ENCODE measurements at regions not wholly inside any gene's neighbourhood (a gene's known extent, or its start where the extent isn't known, plus 50 kb on each side); places are given as distances from the start of the nearest gene placed in this dataset.
A peak's percentile ranks its signal among the peaks of the same experiment; 100 is the strongest.
"Not testable (repeated sequence)": the region's sequence is repeated elsewhere in the genome, so short reads cannot be mapped to it uniquely, and the experiment has no call there.

- no peak for DNase-seq
Measured at GRCh38 chr10:10731366-10731765, 286.3 kb upstream of the CELF2 start.

DNA sequence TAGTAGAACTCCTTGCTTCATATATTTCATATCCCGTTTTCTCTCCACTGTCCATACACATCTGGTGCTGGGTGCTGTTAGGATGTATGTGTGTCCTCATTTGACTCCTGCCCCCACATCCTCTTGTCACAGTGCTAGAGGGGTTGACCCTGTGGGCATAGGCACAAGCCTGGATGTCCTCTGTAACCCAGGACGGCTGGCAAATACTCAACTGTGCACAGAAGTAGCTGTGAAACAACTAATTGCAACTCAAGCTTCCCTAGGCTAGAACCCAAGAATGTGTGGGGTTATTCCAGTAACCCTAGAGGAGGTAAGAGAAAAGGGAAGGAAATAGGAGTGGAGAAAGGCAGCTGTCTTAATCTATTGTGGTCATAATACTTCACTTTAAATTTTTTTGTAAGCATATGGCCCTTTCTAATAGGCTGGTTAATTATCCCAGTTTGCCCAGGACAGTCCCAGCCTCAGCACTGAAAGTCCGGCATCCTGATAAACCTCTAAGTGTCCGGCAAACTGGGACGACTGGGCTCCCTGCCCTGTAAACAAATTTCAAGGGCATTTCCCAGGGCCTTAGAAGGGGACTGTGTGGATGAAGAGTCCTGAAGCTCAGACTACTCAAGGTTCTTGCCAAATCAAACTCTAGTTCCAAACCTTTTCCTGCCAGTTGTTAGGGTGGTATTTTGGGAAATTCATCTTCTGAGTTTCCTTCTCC, 283.2 kb upstream of the CELF2 start:
- DNase-seq = no peak

GRCh38 chr10:10745291-10745690, 272.4 kb upstream of the CELF2 start:
- DNase-seq = no peak

DNA sequence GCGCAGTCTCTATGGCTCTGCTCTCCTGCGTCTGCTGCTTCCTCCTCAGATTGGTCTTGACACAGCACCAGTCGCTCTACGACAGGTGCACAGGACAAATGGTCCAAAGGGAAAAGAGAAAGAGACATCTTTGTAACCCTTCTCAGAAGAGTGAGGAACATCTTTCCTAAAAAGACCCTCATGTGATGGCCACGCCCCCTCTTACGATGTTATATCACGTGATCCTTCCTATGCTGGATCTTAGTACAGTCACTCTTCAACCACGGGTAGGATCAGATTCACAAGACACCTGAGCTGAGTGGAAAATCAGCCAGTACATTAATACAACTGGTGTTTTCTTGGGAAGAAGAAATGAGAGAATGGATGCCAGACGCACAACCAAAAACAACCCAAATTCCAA, 262.2 kb upstream of the CELF2 start:
- DNase-seq = no peak

GRCh38 chr10:10758306-10758705, 259.4 kb upstream of the CELF2 start:
- DNase-seq = peak; percentile 57

GRCh38 chr10:10759806-10760205, 257.9 kb upstream of the CELF2 start:
- not testable (repeated sequence) for DNase-seq

DNA sequence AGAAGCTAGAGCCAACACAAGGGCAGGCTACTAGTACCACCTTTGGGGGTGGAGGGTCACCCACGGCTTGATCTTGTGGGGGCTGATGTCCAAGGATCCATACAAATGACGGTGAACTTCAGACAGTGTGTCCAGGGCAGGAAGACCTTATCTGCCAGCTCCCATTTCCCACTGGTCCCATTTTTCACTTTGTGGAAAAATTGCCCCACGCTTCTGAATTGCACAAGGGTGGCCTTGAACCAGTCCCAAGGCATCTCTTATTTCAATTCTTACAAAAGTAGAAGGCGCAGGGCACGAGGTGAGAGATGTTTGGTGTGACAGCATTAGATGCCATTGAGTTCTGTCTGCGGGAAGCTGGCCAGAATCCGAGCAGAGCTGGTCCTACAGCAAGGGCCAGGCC, 252.7 kb upstream of the CELF2 start:
- DNase-seq = no peak

DNA sequence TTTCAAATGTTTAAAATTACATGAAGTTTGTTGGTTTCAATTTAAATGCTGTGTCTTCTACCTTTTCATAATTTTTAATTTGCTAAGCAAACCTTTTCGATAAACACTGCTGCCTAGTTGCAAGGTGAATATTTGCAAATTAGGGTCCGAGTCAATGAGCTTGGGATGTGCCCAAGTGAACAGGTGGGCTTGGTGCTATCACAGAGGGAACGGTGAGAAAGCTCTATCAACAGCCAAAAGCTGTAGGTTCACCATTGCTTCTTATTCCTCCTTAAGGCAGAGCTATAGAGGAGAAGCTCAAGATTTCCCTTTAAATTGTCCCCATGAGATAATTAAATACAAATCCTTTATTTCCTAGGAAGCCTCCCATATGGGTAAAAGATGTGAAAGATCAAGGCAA, 245.3 kb upstream of the CELF2 start:
- DNase-seq = no peak

GRCh38 chr10:10772874-10773508, 244.7 kb upstream of the CELF2 start:
- DNase-seq = no peak

DNA sequence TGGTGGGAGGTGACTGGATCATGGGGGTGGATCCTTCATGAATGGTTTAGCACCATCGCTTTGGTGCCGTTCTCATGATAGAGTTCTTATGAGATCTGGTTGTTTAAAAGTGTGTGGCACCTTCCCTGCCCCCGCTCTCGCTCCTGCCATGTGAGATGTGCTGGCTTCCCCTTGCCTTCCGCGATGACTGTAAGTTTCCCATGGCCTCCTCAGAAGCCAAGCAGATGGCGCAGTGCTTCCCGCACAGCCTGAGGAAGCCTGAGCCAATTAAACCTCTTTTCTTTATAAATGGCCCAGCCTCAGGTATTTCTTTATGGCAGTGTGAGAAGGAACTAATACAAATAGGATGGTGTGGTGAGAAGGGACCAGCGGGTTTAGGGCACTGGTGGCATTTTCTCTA, 243.3 kb upstream of the CELF2 start:
- no peak for DNase-seq

GRCh38 chr10:10776363-10776762, 241.3 kb upstream of the CELF2 start:
- no peak for DNase-seq

DNA sequence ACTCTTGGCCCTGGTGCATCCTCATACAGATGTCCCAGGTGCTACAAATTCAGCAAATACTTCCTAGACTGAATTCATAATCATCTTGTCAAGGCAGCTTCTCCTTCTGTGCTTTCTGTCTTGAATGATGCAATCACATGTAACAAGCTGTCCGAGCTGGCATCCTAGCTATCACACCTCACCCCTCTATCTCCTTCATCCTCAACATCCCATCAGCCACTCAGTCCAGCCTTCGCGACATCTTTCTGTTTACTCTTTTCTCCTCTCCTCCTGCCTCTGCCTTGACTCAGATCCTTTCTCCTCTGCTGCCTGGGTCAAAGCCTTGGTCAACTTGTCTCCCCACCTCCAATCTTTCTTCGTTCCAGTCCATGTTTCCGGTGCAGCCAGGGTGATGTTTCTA, 240.4 kb upstream of the CELF2 start:
- DNase-seq = no peak

GRCh38 chr10:10777723-10778122, 239.9 kb upstream of the CELF2 start:
- no peak for DNase-seq

GRCh38 chr10:10778959-10779358, 238.7 kb upstream of the CELF2 start:
- no peak for DNase-seq

DNA sequence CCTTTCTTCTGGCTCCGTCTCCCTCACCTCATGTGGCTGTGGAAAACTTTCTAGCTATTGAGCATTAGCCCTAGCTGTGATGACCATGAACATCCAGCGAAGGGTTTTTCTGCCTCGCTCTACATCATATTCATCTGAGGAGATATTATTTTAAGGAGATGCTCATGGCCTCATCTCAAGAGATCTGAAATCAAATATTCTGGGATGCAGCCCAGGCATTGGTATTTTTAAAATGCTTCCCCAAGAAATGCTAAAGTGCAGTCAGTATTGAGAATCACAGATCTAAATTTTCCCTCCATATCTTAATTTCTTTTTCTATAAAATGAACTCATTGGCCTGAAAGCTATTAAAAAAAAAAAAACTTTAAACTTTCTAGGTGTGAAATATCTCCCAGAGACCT, 238.2 kb upstream of the CELF2 start:
- DNase-seq = no peak

DNA sequence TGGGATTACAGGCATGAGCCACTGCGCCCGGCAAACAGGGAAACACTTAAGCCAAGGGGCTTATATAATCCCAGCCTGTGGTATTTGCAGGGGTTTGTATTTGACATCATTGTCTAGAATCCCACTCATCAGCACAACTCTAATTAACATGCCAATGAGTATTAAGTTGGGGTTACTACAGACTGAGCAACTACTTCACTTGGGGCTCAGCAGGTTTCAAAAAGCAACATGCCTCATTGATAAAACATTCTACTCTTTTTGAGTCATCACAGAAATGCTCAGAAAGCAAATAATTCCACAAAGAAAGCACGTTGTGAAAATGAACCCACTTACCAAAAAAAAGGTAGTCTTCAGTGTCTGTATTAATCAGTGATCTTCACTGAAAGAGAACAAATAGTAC, 236.9 kb upstream of the CELF2 start:
- no peak for DNase-seq

GRCh38 chr10:10782603-10783002, 235.1 kb upstream of the CELF2 start:
- DNase-seq = no peak

GRCh38 chr10:10785627-10786026, 232.0 kb upstream of the CELF2 start:
- no peak for DNase-seq

- no peak for DNase-seq
Measured at GRCh38 chr10:10786109-10787090, 231.3 kb upstream of the CELF2 start.

GRCh38 chr10:10787586-10787985, 230.1 kb upstream of the CELF2 start:
- no peak for DNase-seq

- no peak for DNase-seq
Measured at GRCh38 chr10:10788761-10789160, 228.9 kb upstream of the CELF2 start.

DNA sequence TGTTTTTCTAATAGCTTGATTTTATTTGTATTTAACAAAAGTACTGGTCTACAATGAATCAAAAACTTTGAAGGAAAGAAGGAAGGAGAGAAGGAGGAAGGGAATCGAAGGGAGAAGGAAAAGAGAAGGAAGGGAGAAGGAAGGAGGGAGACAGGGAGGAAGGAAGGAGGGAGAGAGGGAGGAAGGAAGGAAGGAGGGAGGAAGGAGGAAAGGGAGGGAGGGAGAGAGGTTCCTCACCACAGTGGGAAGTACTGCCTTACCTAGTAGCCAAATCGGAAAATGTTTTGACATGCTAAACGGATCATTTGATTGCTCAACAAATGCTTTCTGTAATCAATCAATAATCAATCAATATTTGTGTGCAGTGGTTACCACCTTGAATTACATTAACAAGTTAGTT, 225.8 kb upstream of the CELF2 start:
- DNase-seq = no peak

DNA sequence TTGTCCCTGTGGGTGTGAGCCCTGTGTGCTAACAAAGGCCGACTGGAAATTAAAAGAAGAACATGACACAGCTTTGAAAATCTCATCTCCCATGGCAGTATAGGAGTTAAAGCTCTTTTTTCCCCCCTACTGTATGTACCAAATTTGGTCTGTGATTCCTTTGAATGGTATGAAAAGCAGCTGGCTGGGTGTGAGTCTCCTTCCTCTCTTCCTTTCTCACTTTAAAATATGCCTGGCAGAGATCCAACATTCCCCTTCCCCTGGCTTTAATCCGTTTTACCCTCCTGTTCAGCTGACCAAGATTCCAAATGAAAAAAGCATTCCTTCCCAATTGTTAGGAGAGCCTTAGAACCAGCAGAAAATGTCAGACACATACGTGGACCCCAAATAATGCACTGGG, 225.0 kb upstream of the CELF2 start:
- no peak for DNase-seq

DNA sequence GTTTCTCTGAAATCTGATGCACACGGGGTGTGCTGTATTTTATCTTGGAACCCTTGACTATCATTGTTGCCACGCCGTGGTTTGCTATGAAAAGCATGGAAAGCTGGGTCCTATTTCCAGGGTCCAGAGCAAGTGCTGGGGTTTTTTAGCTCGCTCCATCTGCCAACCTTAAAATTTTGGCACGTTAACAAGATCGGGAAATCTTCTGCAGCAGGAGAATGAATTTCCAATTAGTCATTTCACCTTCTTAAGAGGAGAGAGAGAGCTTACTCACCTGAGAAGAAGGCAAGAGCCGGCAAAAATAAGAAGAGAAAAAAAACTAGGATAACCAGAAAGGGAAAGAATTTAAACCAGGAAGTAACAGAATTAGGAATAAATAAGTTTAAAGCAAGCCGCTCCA, 223.6 kb upstream of the CELF2 start:
- no peak for DNase-seq

Measured in left hindlimb (tissue), 1 donor.